OCI-LY3 (cell line): ENCODE measurements at regions not wholly inside any gene's neighbourhood (a gene's known extent, or its start where the extent isn't known, plus 50 kb on each side); places are given as distances from the start of the nearest gene placed in this dataset.

Experiments used
- EZH2phosphoT487 ChIP-seq: fragments of 200-600 bp; shearing (Covaris generic); IDR thresholded peaks from 2 replicates; pipeline ENCODE4 v1.6.1; 2018; ENCODE audit warnings: antibody characterized with exemption, mixed run types, low read depth
- TF ChIP-seq, protein P1 (sequence below): fragments of 200-600, 300-600 bp; sonication (generic); IDR thresholded peaks from 2 replicates; pipeline ENCODE4 v1.5.1; 2014; ENCODE audit warnings: antibody characterized with exemption, low read length, low read depth

DNA sequence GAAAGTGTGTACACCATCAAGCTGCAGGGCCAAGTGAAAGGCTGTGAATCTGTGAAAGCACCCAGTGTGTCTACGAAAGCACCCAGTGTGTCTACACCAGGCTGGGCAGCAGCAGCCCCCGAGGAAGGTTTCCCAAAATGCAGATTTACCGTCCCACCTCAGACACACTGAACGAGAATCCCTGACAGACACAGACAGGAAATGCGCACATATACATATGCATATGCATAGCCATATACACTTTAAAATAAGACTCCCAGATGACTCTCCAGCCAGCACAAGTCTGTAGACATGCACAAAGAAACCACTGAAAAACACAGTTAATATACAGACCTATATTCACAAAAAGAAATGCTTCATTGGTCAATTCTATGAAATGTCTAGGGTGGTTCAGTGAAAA is 155.5 kb upstream of the OPCML start:
- TF ChIP-seq, protein P1, sequence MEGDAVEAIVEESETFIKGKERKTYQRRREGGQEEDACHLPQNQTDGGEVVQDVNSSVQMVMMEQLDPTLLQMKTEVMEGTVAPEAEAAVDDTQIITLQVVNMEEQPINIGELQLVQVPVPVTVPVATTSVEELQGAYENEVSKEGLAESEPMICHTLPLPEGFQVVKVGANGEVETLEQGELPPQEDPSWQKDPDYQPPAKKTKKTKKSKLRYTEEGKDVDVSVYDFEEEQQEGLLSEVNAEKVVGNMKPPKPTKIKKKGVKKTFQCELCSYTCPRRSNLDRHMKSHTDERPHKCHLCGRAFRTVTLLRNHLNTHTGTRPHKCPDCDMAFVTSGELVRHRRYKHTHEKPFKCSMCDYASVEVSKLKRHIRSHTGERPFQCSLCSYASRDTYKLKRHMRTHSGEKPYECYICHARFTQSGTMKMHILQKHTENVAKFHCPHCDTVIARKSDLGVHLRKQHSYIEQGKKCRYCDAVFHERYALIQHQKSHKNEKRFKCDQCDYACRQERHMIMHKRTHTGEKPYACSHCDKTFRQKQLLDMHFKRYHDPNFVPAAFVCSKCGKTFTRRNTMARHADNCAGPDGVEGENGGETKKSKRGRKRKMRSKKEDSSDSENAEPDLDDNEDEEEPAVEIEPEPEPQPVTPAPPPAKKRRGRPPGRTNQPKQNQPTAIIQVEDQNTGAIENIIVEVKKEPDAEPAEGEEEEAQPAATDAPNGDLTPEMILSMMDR = no peak
- no peak for TF ChIP-seq EZH2phosphoT487
